Amygdala (tissue), 56 donors: ENCODE measurements at regions not wholly inside any gene's neighbourhood (a gene's known extent, or its start where the extent isn't known, plus 50 kb on each side); places are given as distances from the start of the nearest gene placed in this dataset.

Experiments
- DNase-seq, 56 donors: peaks; one replicate each; lab custom pipeline; 2025; lab: John Stamatoyannopoulos, UW

DNA sequence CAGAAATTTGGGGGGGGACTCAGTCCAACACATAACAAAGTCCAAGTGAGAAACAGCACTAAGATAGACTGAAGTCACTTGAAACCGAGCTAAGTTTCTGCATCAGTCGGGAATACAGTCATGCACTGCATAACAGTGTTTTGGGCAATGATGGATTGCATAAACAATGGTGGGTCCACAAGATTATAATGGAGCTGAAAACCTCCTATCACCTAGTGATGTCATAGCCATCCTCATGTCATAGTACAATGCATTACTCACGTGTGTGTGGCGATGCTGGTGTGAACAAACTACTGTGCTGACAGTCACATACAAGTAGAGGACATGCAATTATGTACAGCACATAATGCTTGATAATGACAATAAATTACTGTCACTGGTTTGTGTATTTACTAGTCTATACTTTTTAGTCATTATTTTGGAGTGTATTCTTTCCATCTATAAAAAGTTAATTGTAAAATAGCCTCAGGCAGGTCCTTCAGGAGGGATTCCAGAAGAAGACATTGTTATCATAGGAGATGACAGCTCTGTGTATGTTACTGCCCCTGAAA is 154.5 kb upstream of the ECI2 start:
- DNase-seq, result no peak

DNA sequence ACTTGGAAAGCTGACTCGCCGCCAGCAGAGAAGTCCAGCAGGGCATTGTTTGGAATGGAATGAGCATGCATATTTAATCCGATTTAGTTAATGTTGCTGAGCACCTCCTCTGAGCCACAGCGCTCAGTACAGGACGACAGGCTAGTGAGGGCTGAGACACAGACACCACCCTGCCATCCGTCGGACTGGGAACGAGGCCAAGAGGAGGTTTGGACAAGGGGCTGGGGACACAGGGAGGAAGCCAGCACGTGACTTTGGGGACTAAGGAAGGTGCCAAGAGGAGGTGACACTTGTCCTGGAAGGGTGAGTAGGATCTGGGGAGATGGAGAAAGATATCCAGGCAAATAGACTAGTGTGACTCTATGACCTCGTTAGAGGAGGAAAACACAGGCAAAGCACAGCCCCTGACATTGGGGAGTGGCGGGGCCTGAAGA is 152.5 kb upstream of the ECI2 start:
- peak in 1 of 56 donors; percentile 23 for DNase-seq

DNA sequence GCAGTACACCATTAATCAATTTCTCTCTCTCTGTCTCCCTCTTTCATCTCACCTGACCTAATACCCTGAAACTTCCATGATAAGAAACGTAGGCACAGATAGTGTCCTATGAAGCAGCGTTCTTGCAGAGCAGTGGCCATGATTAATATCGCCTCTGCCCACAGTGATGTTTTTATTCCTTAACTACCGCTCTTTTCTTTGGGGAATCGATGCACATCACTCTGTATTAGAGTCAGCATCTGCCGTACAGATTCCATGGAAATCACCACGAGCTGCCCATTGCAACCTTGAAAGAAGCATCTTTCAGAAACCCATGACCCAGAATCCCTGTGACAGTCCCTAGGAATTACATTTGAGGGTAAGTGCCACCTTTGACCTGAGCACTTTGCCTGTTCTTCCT is 152.0 kb upstream of the ECI2 start:
- DNase-seq, result no peak

DNA sequence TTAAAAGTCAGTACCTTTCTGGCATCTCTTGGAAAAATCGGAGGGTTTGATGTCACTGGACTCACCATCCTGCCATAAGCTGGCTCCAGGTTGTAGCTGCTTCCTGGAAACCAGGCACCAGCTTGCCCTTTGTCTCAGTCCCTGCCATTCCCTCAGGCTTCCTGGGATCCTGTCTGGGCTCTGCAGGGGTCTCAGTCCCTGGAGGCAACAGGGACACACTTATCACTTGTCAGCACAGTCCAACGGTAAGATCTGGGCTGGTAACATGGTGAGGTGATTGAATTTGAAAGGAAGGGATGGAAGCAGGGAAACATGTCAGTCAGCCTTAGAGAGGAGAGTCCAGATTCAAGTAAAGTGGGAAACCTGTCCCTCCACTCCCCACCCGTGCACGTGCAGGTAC is 147.6 kb upstream of the ECI2 start:
- no peak for DNase-seq

DNA sequence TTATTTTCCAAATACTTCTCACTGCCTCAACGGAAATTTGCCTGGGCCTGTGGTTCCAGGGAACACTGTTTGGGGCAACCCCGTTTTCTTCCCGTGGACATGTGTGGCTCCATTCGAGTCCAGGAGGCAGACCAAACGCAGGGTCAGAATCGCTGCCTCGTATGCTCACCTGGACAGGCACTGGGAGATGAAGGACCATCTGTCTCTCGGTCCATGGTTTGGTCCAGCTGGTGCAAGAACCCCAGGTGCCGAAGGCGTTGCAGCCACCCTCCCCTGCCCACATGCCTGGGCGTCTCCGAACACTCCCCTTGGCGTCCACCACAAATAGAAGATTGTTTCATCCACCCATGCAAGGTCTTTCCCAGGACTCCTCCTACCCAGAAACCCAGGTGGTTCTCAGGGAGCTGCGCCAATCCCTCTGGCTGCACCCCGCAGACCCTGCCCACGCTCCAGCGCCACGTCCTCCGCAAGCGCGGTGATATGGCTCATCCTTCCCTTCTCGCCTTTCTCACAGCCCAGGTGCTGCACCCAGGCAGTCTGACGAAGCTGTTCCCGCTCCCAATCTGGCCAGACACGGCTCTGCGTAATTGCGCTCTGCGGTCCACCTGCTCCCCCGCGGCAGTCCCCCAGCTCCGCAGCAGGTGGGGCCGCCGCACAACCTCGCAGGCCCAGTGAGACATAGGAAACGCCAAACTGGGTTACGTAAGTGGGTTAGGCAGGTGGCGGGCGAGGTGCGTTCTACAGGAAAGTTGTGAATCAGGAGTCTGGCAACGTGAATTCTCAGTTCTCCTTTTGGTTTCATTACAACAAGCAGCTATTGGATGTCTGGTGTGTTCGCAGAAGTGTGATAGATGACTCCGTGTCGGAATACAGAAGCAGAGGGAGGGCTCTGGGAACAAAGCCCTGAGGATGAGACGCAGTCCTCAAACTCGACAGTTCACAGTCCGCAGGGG is 146.2 kb upstream of the ECI2 start:
- DNase-seq, result peak in 34 of 56 donors; percentile 5 to 65 (median 26)

DNA sequence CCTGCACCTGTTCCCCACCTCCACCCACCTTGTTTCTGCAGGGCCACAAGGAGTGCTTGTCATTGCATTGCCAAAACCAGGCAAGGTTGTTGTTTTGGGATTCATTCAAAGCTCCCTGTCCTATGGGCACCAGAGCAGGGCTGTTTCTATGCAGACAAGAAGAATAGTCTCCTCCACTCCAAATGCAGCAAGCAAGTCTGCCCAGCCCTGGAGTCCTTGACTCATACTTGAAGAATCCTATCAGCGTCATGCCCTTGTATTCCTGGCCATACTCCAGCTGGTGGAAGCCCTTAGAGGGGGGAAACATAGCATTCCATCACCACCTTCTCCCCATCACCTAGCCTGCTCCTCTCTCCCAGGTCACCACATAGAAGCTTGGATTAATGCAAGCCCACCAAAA is 145.3 kb upstream of the ECI2 start:
- peak in 1 of 56 donors; percentile 11 for DNase-seq

DNA sequence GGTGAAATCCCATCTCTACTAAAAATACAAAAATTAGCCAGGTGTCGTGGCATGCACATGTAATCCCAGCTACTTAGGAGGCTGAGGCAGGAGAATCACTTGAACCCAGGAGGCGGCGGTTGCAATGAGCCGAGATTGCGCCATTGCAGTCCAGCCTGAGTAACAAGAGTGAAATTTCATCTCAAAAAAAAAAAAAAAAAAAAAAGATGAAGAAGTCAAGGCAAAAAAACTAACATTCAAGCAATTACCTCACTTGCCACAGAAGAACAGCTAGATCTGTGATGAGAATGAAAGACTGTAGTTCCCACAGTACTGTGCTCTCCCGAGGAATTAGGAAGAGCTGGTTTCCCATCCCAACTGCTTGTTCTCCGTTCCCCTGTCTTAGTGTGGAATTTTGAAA is 144.7 kb upstream of the ECI2 start:
- no peak for DNase-seq

DNA sequence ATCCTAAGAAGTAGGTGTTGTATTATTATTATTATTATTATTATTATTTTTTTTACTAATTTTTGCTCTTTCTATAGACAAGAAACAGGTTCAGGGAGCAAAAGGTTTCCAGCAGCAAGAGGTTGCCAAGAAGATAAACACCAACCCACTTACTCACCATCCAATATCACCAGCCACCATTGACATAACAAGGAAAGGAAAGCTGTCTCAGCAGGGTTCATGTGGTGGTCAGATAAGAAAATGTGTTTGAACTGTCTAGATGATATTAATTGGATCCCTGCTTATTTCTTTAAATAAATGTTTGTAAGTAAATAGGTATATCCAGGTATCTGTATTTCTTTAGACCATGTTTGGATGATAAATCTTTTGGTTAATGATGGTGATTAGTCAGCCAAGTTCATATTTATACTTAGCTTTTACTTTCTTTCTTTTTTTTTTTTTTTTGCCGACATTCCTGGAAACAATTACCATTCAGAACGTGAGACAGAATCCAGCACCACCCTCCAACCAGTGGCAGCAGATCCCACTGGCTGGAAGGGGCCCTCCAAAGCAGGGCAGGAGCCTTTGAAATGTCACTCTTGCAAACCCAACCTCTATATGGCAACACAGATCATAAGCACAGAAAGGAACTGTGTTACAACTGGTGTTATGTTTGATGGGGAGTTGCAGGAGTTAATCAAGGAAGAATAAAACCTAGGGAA is 139.2 kb upstream of the ECI2 start:
- no peak for DNase-seq

DNA sequence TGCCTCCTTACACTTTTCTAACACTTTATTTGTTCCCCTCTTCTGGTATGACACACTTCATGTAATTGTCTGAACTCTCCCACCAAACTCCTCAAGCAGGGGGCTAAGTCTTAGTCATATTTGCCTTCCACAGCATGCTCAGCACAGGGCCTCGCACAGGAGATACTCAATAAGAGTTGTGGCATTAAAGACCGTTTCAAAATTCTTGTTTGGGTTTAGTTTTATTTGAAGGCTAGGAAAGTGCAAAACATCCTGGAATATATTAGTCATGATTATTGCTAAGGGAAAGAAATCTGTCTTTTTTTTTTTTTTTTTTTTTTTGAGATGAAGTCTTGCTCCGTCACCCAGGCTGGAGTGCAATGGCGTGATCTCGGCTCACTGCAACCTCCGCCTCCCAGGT is 137.6 kb upstream of the ECI2 start:
- no peak for DNase-seq

DNA sequence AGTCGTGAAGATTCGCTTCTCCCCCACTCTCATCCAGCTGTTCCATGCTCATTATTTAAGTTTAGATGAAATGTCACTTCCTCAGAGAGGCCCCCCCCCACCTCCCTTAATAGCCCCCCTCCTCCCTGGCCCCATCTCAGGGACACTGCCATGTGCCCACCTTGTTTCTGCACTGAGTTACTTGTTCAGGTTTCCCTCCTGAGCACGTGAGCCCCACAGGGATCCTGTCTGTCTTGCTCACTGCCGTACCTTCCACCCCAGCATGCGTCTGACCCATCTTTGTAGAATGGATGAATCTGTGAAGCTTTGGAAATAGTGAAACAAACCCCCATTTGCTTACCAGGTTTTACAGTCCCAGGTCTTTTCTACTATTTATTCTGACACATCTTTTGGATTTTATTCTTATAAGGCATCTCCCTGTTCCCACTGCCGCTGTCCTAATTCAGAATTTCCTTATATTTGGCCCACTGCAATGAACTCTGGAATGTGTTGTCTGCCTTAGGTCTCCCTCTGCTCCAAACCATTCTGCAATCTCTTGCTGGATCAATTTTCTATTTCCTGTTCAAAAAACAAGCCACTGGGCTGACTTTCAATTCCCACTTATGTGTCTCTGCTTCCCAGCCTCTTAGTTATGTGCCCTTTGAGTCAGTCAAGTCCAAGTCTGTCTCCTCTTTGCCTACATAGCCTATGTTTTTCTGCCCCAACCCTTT is 136.5 kb upstream of the ECI2 start:
- DNase-seq, result no peak

DNA sequence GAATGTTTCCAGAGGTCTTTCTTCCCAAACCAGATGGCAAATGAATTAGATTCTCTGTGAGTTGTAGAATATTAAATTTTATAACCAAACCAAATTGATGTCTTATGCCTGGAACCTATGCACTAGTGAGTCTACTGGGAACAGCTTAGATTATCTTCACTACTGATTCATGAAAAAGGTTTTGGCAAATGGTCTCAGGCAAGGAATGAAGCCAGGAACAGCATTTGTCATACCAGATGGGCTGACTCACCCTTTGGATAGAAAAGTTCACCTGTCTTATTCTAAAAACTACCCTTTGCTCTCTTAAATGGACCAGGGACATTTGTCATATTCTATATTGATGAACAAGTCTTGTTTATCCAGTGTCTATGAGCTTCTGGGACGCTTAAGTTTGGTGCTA is 135.4 kb upstream of the ECI2 start:
- DNase-seq, result no peak

DNA sequence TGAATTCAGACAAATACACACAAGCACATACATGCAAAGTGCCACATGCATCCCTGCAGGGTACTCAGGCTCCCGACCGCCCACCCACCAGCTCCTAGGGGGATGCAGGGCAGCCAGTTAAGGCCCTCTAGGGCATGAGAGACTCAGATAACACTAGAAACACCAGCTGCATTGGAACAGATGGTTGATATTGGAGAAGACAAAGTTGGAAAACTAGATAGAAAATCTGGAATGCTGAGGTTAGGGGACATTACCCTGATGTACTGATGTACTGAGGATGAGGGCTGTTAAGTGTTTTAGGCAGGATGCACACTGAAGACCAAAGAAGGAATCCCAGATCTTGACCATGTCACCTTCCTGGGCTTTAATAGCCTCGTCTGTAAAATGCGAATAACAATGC is 134.6 kb upstream of the ECI2 start:
- DNase-seq, result no peak

DNA sequence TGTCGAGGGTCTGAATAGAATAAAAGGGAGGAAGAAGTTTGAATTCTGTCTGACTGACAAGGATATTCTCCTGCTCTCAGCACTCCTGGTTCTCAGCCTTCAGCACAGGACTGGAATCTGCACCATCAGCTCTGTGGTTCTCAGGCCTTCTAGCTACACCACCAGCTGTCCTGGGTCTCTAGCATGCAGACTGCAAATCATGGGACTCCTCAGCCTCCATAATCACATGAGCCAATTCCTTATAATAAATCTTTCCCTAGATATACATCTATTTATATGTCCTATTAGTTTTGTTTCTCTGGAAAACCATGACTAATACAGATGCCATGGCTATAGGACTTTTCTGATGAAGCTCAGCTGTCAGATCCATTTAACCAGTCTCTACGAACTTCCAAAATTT is 132.8 kb upstream of the ECI2 start:
- no peak for DNase-seq

DNA sequence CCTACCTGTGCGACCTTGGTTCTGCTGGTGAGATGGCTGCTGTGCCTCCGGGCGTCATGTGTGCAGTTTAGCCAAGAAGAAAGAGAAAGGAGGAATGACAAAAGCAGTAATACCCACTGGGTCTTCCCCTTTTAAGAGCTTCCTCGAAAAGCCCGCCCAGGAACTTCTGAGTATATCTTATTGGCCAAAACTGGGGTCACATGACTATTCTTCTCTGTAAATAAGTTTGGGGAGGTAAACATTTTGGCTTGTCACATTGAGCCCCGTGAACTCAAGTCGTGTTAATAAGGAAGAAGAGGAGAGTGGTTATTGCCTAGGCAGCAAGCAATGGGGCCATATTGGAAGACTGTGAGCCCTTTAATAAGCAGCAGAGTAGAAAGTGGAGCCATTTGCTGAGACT is 130.4 kb upstream of the ECI2 start:
- no peak for DNase-seq

DNA sequence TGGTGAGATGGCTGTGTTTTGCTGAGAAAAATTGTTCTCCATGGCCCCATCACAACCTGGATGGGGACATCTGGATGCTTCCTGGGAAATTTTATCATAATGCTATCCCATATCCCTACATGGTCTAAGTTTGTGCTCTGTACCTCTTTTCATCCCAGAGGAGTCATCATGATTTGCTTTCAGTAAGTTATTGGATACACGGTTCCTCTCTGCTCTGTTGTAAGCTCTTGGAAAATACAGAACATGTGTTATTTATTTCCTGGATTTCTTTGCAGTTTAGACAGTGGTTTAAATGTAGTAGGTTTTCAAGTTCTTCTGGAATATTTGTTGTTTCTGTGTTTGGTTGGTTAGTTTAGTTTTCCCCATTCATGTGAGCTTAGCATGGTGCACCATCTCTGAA is 129.2 kb upstream of the ECI2 start:
- DNase-seq, result no peak

DNA sequence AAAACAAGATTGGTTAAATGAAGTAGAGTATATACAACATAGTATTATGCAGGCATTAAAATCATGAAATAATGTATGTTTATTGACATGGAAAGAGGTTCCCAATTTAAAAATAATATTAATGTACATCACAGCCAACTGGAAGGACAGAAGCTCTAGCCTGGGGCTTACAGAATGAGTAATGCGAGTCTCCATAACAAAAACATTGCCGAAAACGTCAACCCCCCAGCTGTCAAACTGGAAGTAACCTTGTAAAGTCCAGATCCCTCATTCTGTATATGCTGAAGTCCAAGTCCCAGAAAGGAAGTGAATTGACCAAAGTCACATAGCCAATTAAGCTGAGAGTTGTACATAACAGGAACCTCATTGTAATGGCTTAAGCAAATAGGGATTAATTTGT is 128.7 kb upstream of the ECI2 start:
- DNase-seq, result no peak

DNA sequence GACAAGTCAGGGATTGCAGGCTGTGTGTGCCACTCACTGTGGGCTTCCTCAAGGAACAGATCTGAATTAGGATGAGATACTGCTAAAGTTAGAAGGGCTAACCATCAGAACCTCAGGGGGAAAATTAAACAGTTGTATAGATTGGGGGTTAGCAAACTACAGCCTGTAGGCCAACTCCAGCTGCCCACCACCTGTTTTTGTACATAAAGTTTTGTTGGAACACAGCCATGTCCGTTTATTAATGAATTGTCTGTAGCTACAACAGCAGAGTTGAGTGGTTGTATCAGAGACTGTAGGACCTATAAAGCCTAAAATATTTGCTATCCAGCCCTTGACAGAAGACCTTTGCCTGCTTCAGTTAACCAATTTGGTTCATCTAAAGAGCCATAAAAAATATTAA is 127.2 kb upstream of the ECI2 start:
- no peak for DNase-seq

DNA sequence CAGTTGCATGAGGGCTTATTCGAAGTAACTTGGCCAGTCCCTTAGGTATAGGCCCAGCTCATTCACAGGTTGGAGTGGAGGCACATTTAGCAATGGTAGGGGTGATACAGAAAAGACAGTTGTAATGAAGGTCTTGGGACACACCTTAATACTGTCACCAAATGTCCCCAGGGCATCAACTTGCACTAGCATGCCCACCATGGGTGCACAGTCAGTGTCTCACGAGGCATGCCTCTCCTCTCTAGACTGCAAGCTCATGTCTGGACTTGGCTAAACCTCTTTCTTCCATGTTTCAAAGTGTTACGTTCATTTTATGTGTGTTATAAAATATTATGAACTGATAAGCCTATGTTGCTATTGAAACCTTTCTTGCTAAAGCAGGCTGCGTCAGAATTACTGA is 124.0 kb upstream of the ECI2 start:
- no peak for DNase-seq

DNA sequence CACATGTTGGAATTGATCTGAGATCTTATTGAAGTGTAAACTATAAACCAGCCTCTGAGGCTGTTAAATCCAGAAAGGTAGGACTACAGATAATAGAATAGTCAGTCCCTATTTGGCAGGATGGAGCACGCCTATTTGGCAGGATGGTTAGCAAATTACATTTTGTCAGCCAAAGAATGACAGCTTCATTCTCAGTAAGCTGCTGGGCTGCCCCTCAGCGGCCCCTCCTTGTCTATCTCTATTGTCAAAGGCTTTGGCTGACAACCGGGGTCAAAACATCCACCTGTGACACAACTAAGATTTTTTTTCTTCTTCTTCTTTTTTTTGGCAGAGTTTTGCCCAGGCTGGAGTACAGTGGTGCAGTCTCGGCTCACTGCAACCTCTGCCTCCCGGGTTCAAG is 123.4 kb upstream of the ECI2 start:
- no peak for DNase-seq

DNA sequence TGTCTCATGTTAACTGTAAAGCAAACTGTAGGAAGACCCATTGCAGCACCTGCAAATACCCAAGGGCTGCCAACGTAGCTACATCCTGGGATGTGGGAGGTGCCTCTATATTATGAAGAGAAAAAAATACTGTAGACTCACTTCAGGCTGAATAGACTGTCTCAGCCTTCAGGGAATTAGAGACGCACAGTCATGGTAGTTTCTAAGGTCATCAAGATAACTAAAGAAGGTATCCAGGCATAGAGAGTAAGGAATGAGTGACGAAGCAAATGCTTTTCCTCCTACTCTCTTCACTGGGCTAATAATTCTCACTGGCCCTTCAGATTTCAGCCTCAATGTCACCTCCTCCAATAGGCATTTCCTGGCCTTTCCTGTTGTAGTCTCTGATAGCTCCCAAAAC is 121.6 kb upstream of the ECI2 start:
- no peak for DNase-seq

DNA sequence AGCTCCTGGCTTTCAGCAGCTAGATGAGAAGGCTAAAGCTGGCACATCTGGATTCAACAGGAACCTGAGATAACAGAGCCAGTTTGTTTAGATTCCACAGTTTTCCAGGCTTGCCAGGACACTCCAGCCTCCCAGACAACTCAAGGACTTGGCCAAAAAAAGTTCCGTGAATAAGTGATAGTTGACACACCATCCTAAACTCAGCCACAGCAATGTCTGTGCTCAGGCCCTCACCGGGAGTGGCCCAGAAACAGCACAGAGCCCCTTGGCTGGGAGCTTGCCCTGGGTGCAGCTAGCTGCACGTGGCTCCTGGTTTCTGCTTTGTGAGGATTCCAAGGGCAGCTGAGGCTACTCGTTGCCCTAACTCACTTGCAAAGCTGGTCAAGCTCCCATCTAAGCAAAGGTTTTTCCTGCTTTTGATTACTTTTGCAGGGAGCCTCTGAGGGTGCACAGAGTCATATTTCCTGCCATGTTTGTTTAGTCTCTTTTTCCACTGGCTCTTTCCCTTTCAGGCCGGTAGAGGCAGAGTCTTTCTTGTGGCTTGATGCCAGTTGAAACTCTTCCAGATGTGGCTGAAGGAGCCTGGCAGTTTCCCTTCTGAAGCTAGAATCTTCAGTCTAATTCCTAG is 118.3 kb upstream of the ECI2 start:
- peak in 1 of 56 donors; percentile 2 for DNase-seq
